Fibroblast of lung (primary cell): ENCODE measurements at regions not wholly inside any gene's neighbourhood (a gene's known extent, or its start where the extent isn't known, plus 50 kb on each side); places are given as distances from the start of the nearest gene placed in this dataset.

Source experiments
- DNase-seq, 2 donors: peaks; one replicate each; pipeline versions ENCODE4 v3.0.0 to v3.0.0-alpha.2; 2010; ENCODE audit warnings: low read depth in 2 of 2
- H2AFZ ChIP-seq: 2 replicates; pipeline ENCODE4 v1.5.1; 2012; ENCODE audit warnings: low read length, control low read depth, inconsistent platforms
- H3K27ac ChIP-seq: 2 replicates; pipeline ENCODE4 v1.5.1; 2011; ENCODE audit warnings: low read length, control low read depth; ENCODE audit not compliant: insufficient read depth
- H3K27me3 ChIP-seq: 2 replicates; pipeline ENCODE4 v1.5.1; 2011; ENCODE audit warnings: mild to moderate bottlenecking, low read length; ENCODE audit not compliant: control insufficient read depth, insufficient read depth
- H3K36me3 ChIP-seq: 2 replicates; pipeline ENCODE4 v1.5.1; 2011; ENCODE audit warnings: low read length; ENCODE audit not compliant: control insufficient read depth, insufficient read depth
- H3K4me1 ChIP-seq: 2 replicates; pipeline ENCODE4 v1.5.1; 2011; ENCODE audit warnings: low read length; ENCODE audit not compliant: control insufficient read depth, insufficient read depth; ENCODE audit errors: extremely low read depth
- H3K4me2 ChIP-seq: 2 replicates; pipeline ENCODE4 v1.5.1; 2011; ENCODE audit warnings: low read length, control low read depth; ENCODE audit not compliant: insufficient read depth; ENCODE audit errors: extremely low read depth
- H3K4me3 ChIP-seq, 4 experiments: fragments of 200-600 bp in 1 of 4; sonication (generic) in 1 of 4; replicated peaks in 1 of 4; 2 replicates each; pipeline ENCODE4 v1.5.1; 2011 to 2016; ENCODE audit warnings: low read length in 4 of 4, low read depth in 3 of 4, mild to moderate bottlenecking in 3 of 4, control low read depth in 2 of 4, inconsistent platforms in 1 of 4, mixed read lengths in 1 of 4; ENCODE audit not compliant: insufficient read depth in 1 of 4; ENCODE audit errors: control extremely low read depth in 1 of 4
- H3K79me2 ChIP-seq: 2 replicates; pipeline ENCODE4 v1.5.1; 2012; ENCODE audit warnings: mild to moderate bottlenecking, low read length, inconsistent platforms; ENCODE audit not compliant: control insufficient read depth, insufficient read depth
- H3K9ac ChIP-seq: 2 replicates; pipeline ENCODE4 v1.5.1; 2011; ENCODE audit warnings: mild to moderate bottlenecking, low read length, control low read depth; ENCODE audit not compliant: insufficient read depth
- H3K9me3 ChIP-seq: 2 replicates; pipeline ENCODE4 v1.5.1; 2012; ENCODE audit warnings: low read depth, low read length; ENCODE audit not compliant: control insufficient read depth, insufficient read depth
- H4K20me1 ChIP-seq: 2 replicates; pipeline ENCODE4 v1.5.1; 2011; ENCODE audit warnings: low read length; ENCODE audit not compliant: control insufficient read depth, insufficient read depth; ENCODE audit errors: extremely low read depth
- EZH2 ChIP-seq: IDR thresholded peaks from 2 replicates; pipeline ENCODE4 v1.5.1; 2012; ENCODE audit warnings: low read length, control low read depth, mild to moderate bottlenecking; ENCODE audit errors: missing control alignments
- TF ChIP-seq, protein P1 (sequence below), 2 donors: IDR thresholded peaks in 1 of 2; conservative IDR thresholded peaks in 1 of 2; 1 replicate in 1 of 2; 2 replicates in 1 of 2; pipeline ENCODE4 v1.5.1; 2011 to 2012; ENCODE audit warnings: low read length in 2 of 2, control low read depth in 1 of 2, inconsistent platforms in 1 of 2, low read depth in 1 of 2, mild to moderate bottlenecking in 1 of 2

DNA sequence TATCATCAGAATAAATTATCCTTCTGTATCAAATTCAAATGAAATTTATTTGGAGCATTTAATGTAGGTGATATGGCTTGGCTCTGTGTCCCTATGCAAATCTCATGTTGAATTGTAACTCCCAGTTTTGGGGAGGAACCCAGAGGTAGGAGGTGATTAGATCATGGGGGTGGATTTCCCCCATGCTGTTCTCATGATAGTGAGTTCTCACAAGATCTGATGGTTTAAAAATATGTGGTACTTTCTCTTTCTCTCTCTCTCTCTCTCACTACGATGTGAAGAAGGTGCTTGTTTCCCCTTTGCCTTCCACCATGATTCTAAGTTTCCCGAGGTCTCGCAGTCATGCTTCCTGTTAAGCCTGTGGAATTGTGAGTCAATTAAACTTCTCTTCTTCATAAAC lies 678.4 kb upstream of the RGMB start:
- H3K4me3 ChIP-seq, result no peak overlapping the region
- no peaks in the 10 kb centered on the region for H3K36me3 ChIP-seq
- no peaks in the 10 kb centered on the region for H3K9me3 ChIP-seq
- DNase-seq, result no peak
- H3K79me2 ChIP-seq, result no peaks in the 10 kb centered on the region
- no peak overlapping the region for H3K4me2 ChIP-seq
- H3K9ac ChIP-seq, result no peak overlapping the region
- peaks cover 3% of the 10 kb centered on the region for H3K4me1 ChIP-seq
- no peaks in the 10 kb centered on the region for H3K27me3 ChIP-seq
- no peaks in the 10 kb centered on the region for H4K20me1 ChIP-seq
- no peak for TF ChIP-seq EZH2
- TF ChIP-seq, protein P1, sequence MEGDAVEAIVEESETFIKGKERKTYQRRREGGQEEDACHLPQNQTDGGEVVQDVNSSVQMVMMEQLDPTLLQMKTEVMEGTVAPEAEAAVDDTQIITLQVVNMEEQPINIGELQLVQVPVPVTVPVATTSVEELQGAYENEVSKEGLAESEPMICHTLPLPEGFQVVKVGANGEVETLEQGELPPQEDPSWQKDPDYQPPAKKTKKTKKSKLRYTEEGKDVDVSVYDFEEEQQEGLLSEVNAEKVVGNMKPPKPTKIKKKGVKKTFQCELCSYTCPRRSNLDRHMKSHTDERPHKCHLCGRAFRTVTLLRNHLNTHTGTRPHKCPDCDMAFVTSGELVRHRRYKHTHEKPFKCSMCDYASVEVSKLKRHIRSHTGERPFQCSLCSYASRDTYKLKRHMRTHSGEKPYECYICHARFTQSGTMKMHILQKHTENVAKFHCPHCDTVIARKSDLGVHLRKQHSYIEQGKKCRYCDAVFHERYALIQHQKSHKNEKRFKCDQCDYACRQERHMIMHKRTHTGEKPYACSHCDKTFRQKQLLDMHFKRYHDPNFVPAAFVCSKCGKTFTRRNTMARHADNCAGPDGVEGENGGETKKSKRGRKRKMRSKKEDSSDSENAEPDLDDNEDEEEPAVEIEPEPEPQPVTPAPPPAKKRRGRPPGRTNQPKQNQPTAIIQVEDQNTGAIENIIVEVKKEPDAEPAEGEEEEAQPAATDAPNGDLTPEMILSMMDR (conservative IDR thresholded peaks at IDR 0.05 in 1 of 2, IDR thresholded peaks at IDR 0.05 in 1 of 2; ENCODE audit: low read depth in 1 of 2, low read length in 2 of 2), result no peak
- H3K27ac ChIP-seq, result no peak overlapping the region
- H2AFZ ChIP-seq, result no peak overlapping the region

DNA sequence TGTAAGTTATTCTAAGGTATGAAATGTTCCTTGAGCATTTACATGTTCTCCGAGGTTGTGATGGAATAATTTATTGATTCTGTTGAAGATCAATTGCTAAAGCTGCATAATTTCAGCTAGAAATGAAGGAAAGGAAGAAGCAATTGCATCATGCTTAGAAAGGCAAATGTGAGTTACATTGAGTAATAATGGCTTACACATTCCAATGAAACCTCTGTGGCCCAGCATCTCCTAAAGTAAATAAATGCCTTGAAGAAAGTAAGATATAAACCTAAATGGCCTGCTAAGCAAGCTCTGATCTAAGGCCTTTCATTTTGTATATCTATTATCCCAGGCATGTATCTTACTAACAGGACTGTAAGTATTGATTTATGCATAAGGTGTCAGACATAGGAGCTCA lies 677.3 kb upstream of the RGMB start:
- no peaks in the 10 kb centered on the region for H3K36me3 ChIP-seq
- peak; percentile 77 to 90 for DNase-seq
- H2AFZ ChIP-seq, result no peak overlapping the region
- H3K79me2 ChIP-seq, result no peaks in the 10 kb centered on the region
- peaks cover 3% of the 10 kb centered on the region for H3K4me1 ChIP-seq
- no peaks in the 10 kb centered on the region for H3K9me3 ChIP-seq
- no peaks in the 10 kb centered on the region for H4K20me1 ChIP-seq
- H3K27ac ChIP-seq, result no peak overlapping the region
- no peak overlapping the region for H3K4me3 ChIP-seq
- no peaks in the 10 kb centered on the region for H3K27me3 ChIP-seq
- no peak overlapping the region for H3K4me2 ChIP-seq
- no peak for TF ChIP-seq EZH2
- TF ChIP-seq, protein P1 (conservative IDR thresholded peaks at IDR 0.05 in 1 of 2, IDR thresholded peaks at IDR 0.05 in 1 of 2; ENCODE audit: low read depth in 1 of 2, low read length in 2 of 2), result no peak
- H3K9ac ChIP-seq, result no peak overlapping the region

DNA sequence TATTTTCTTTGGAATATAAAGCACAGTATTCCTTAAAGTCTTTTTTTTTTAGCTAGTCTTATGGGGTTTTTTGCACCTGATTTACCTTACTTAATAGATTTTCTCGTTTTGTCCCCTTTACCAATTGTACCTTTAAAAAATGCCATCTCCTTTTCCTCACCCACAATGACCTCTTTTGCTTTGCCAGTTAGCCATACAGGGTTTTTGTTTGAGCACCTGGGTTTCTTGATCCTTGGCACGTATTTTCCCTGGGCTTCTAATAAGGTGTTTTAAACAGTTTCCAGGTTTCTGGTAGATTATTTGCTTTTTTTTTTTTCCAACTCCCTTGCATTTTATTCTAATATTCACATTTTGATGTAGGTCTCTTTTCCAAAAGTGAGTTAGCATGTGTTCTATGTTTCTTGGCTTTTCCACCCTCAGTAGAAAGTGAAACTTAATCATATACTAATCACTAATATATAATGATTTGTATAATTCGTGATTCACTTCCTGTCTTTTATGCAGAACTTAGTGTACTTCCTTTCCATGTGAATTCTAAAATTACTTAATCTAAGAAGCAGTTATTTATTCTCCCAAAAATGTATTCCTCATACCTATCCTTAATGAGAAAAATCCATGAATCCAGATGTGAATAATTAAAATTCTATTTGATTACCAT lies 673.9 kb upstream of the RGMB start:
- H3K4me1 ChIP-seq, result peaks cover 3% of the 10 kb centered on the region
- no peak overlapping the region for H2AFZ ChIP-seq
- H3K9me3 ChIP-seq, result no peaks in the 10 kb centered on the region
- H3K9ac ChIP-seq, result no peak overlapping the region
- DNase-seq, result peak in 1 of 2 donors; percentile 13
- H3K27ac ChIP-seq, result no peak overlapping the region
- H3K4me2 ChIP-seq, result peak overlapping the region; percentile 45
- H3K4me3 ChIP-seq, result no peak overlapping the region
- no peaks in the 10 kb centered on the region for H3K79me2 ChIP-seq
- H3K27me3 ChIP-seq, result no peaks in the 10 kb centered on the region
- no peak for TF ChIP-seq EZH2
- TF ChIP-seq, protein P1 (conservative IDR thresholded peaks at IDR 0.05 in 1 of 2, IDR thresholded peaks at IDR 0.05 in 1 of 2; ENCODE audit: low read depth in 1 of 2, low read length in 2 of 2), result no peak
- H4K20me1 ChIP-seq, result no peaks in the 10 kb centered on the region
- H3K36me3 ChIP-seq, result no peaks in the 10 kb centered on the region
